ENCODE measurements at regions not wholly inside any gene's neighbourhood (a gene's known extent, or its start where the extent isn't known, plus 50 kb on each side); places are given as distances from the start of the nearest gene placed in this dataset.

GRCh38 chr6:27679964-27680694, 207.2 kb upstream of the ZNF184 start (continued):
- TF ChIP-seq ZNF462 (CRISPR knock-in tag; IDR thresholded peaks at IDR 0.05) (no peak), STAT1 (IDR thresholded peaks at IDR 0.05; ENCODE audit: unreplicated experiment) (no peak), EZH2 (IDR thresholded peaks at IDR 0.05; ENCODE audit: low read depth, unreplicated experiment) (peak; percentile 66), ETS1 (IDR thresholded peaks at IDR 0.05) (no peak), ZNF114 (CRISPR knock-in tag; IDR thresholded peaks at IDR 0.05) (no peak), NANOG (IDR thresholded peaks at IDR 0.05; ENCODE audit: borderline replicate concordance) (no peak), JUNB (IDR thresholded peaks at IDR 0.05; ENCODE audit: unreplicated experiment) (no peak), ZNF331 (CRISPR knock-in tag; IDR thresholded peaks at IDR 0.05; ENCODE audit: low read depth) (no peak)
